SK-N-SH (cell line): ENCODE measurements at regions not wholly inside any gene's neighbourhood (a gene's known extent, or its start where the extent isn't known, plus 50 kb on each side); places are given as distances from the start of the nearest gene placed in this dataset.

Experiments
- CTCF ChIP-seq: fragments of 200-600 bp; sonication (generic); IDR thresholded peaks from 2 replicates; pipeline ENCODE4 v1.6.1; 2017; ENCODE audit warnings: antibody characterized with exemption, mild to moderate bottlenecking, moderate library complexity
- FOXJ3 ChIP-seq: sonication (generic); formaldehyde crosslinking; IDR thresholded peaks from 2 replicates; pipeline ENCODE4 v1.5.1; 2020; ENCODE audit warnings: mild to moderate bottlenecking, missing genetic modification reagents
- FOXM1 ChIP-seq: IDR thresholded peaks from 2 replicates; pipeline ENCODE4 v1.4.0; 2012; ENCODE audit warnings: low read depth, mild to moderate bottlenecking
- MAX ChIP-seq: IDR thresholded peaks from 2 replicates; pipeline ENCODE4 v1.4.0; 2012; ENCODE audit warnings: low read depth
- NFIC ChIP-seq: IDR thresholded peaks from 2 replicates; pipeline ENCODE4 v1.4.0; 2012; ENCODE audit warnings: borderline replicate concordance
- POLR2AphosphoS5 ChIP-seq: IDR thresholded peaks from 2 replicates; pipeline ENCODE4 v1.6.1; 2012; ENCODE audit warnings: low read depth, low read length
- REST ChIP-seq: IDR thresholded peaks from 2 replicates; pipeline ENCODE4 v1.6.1; 2012; ENCODE audit warnings: mild to moderate bottlenecking, low read depth, low read length, moderate library complexity
- SIN3A ChIP-seq: IDR thresholded peaks from 2 replicates; pipeline ENCODE4 v1.6.1; 2012; ENCODE audit warnings: low read depth, mild to moderate bottlenecking, low read length, moderate library complexity, borderline replicate concordance
- YY1 ChIP-seq: IDR thresholded peaks from 2 replicates; pipeline ENCODE4 v1.4.0; 2012; ENCODE audit warnings: low read depth, mild to moderate bottlenecking

GRCh38 chr5:71778678-71779276 is 59.7 kb downstream of the CARTPT start:
- TF ChIP-seq CTCF (peak; percentile 84), NFIC (no peak), MAX (no peak), SIN3A (no peak), REST (no peak), POLR2AphosphoS5 (no peak), FOXJ3 (CRISPR knock-in tag) (no peak), YY1 (no peak), FOXM1 (no peak)
